ENCODE measurements at regions not wholly inside any gene's neighbourhood (a gene's known extent, or its start where the extent isn't known, plus 50 kb on each side); places are given as distances from the start of the nearest gene placed in this dataset.

DNA sequence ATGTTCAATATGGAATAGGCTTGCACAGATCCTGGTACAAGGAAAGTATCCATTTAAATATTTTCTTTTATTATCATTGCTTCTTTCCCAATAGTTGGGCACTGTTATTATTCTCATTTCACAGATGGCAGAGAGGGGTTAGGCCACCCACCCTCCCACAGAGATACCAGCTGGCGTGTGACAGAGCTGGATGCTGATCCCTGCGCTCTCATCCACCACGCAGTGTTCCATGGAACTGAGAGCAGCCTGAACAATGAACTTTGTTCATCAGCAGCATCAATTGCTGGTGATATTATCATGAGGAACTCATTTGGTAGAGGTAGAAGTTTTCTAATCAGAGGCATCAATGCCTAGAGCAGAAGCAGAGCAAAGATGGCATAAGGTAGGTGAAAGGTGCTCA, 227.9 kb downstream of the ESM1 start:
- H3K9ac ChIP-seq (ENCODE audit: low read length) = no peak overlapping the region
- TF ChIP-seq, protein P1, sequence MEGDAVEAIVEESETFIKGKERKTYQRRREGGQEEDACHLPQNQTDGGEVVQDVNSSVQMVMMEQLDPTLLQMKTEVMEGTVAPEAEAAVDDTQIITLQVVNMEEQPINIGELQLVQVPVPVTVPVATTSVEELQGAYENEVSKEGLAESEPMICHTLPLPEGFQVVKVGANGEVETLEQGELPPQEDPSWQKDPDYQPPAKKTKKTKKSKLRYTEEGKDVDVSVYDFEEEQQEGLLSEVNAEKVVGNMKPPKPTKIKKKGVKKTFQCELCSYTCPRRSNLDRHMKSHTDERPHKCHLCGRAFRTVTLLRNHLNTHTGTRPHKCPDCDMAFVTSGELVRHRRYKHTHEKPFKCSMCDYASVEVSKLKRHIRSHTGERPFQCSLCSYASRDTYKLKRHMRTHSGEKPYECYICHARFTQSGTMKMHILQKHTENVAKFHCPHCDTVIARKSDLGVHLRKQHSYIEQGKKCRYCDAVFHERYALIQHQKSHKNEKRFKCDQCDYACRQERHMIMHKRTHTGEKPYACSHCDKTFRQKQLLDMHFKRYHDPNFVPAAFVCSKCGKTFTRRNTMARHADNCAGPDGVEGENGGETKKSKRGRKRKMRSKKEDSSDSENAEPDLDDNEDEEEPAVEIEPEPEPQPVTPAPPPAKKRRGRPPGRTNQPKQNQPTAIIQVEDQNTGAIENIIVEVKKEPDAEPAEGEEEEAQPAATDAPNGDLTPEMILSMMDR (conservative IDR thresholded peaks at IDR 0.05; ENCODE audit: low read depth, low read length) = no peak
- no peak for TF ChIP-seq EZH2phosphoT487 (IDR thresholded peaks at IDR 0.05; ENCODE audit: borderline replicate concordance, low read length)
- TF ChIP-seq EZH2 (IDR thresholded peaks at IDR 0.05; ENCODE audit: low read length, unreplicated experiment) = no peak
- no peaks in the 10 kb centered on the region for H3K9me2 ChIP-seq (replicated peaks; ENCODE audit: low read length)
- H3K79me2 ChIP-seq (ENCODE audit: low read length) = no peaks in the 10 kb centered on the region
- no peaks in the 10 kb centered on the region for H3K27me3 ChIP-seq (ENCODE audit: low read length)
- H4K20me1 ChIP-seq (ENCODE audit: low read length) = no peaks in the 10 kb centered on the region
- H3F3A ChIP-seq (ENCODE audit: low read length, unreplicated experiment) = no peaks in the 10 kb centered on the region
- no peak overlapping the region for H3K27ac ChIP-seq (ENCODE audit: low read length)
- H3K4me3 ChIP-seq (ENCODE audit: low read length) = no peak overlapping the region
- no peak overlapping the region for H2AFZ ChIP-seq (ENCODE audit: low read length)
- DNase-seq (no peak), ATAC-seq (no peak)
- no peaks in the 10 kb centered on the region for H3K9me3 ChIP-seq (ENCODE audit: low read length)
- intact Hi-C loops (cut with micrococcal nuclease) = no loop called here
- no peaks in the 10 kb centered on the region for H3K36me3 ChIP-seq (ENCODE audit: low read depth, low read length)
- BruUV-seq (replicated peaks) = no TSS peak
- POLR2A ChIA-PET (ENCODE audit: unreplicated experiment) = no interaction called here
- peaks cover 4% of the 10 kb centered on the region for H3K4me1 ChIP-seq (ENCODE audit: insufficient read depth, low read length)
- CTCF ChIA-PET = no interaction called here
- no peak overlapping the region for H3K4me2 ChIP-seq (ENCODE audit: low read length)

DNA sequence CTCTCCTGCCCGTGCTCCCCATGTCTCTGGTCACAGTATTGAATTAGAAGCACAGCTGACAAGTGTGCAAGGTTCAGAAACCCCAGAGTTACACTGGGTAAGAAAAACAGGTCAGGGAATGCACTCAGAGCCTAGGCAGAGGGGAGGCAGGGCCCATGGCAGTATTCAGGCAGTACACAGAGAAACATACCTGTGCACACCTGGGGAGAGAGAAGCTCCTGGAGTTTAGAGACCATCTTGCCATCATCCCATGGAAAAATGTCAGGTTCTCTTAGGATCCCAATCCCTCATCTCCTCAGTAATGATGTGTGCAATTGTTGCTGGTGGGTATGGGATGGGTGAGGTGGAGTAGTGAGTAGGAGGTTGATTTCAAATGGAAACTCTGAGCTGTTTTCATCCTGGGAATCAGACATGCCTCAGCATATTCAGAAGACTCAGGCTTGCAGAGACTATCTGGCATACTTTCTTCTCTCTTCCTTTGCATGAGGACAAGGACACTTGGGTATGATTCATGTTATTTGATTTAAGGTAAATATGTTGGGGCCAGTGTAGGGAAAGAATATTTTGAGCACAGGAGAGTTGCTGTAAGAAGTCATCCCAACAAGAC, 228.5 kb downstream of the ESM1 start:
- ATAC-seq (no peak), DNase-seq (no peak)
- no peak overlapping the region for H3K4me3 ChIP-seq (ENCODE audit: low read length)
- TF ChIP-seq EZH2phosphoT487 (IDR thresholded peaks at IDR 0.05; ENCODE audit: borderline replicate concordance, low read length) (no peak), EZH2 (IDR thresholded peaks at IDR 0.05; ENCODE audit: low read length, unreplicated experiment) (no peak)
- TF ChIP-seq, protein P1 (conservative IDR thresholded peaks at IDR 0.05; ENCODE audit: low read depth, low read length) = no peak
- no peak overlapping the region for H3K4me2 ChIP-seq (ENCODE audit: low read length)
- H4K20me1 ChIP-seq (ENCODE audit: low read length) = no peaks in the 10 kb centered on the region
- H3K27ac ChIP-seq (ENCODE audit: low read length) = no peak overlapping the region
- no TSS peak for BruUV-seq (replicated peaks)
- H3K36me3 ChIP-seq (ENCODE audit: low read depth, low read length) = no peaks in the 10 kb centered on the region
- H3K79me2 ChIP-seq (ENCODE audit: low read length) = no peaks in the 10 kb centered on the region
- ChIA-PET POLR2A (ENCODE audit: unreplicated experiment) (no interaction called here), CTCF (no interaction called here)
- H3K9ac ChIP-seq (ENCODE audit: low read length) = no peak overlapping the region
- H2AFZ ChIP-seq (ENCODE audit: low read length) = no peak overlapping the region
- peaks cover 4% of the 10 kb centered on the region for H3K4me1 ChIP-seq (ENCODE audit: insufficient read depth, low read length)
- H3K9me2 ChIP-seq (replicated peaks; ENCODE audit: low read length) = no peaks in the 10 kb centered on the region
- H3K27me3 ChIP-seq (ENCODE audit: low read length) = no peaks in the 10 kb centered on the region
- no peaks in the 10 kb centered on the region for H3F3A ChIP-seq (ENCODE audit: low read length, unreplicated experiment)
- no peaks in the 10 kb centered on the region for H3K9me3 ChIP-seq (ENCODE audit: low read length)
- intact Hi-C loops (cut with micrococcal nuclease) = no loop called here

DNA sequence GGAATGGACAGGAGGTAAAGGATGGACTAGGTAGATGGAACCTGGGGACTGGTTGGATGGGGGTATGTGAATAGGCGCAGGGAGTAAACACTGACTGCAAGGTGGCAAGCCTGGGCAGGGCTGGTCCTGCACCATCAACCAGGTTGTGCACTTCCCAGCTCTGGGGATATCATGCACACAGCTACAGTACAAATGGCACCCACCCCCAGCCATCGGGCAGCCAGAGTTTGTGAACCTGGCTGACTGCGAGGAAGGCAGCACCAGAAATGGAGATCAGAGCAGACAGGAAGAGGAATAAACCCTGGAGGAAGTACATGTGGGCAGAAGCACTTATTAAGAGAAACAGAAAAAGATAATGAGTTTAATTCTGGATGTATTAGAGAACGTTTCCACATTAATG, 229.1 kb downstream of the ESM1 start:
- Histone ChIP-seq H3K9ac (ENCODE audit: low read length) (no peak overlapping the region), H3K9me2 (replicated peaks; ENCODE audit: low read length) (no peaks in the 10 kb centered on the region), H4K20me1 (ENCODE audit: low read length) (no peaks in the 10 kb centered on the region), H3K4me1 (ENCODE audit: insufficient read depth, low read length) (peaks cover 4% of the 10 kb centered on the region), H3K36me3 (ENCODE audit: low read depth, low read length) (no peaks in the 10 kb centered on the region), H2AFZ (ENCODE audit: low read length) (no peak overlapping the region), H3F3A (ENCODE audit: low read length, unreplicated experiment) (no peaks in the 10 kb centered on the region), H3K27ac (ENCODE audit: low read length) (no peak overlapping the region), H3K27me3 (ENCODE audit: low read length) (no peaks in the 10 kb centered on the region), H3K9me3 (ENCODE audit: low read length) (no peaks in the 10 kb centered on the region), H3K79me2 (ENCODE audit: low read length) (no peaks in the 10 kb centered on the region), H3K4me2 (ENCODE audit: low read length) (no peak overlapping the region), H3K4me3 (ENCODE audit: low read length) (no peak overlapping the region)
- no peak for ATAC-seq
- CTCF ChIA-PET = no interaction called here
- no peak for DNase-seq
- BruUV-seq (replicated peaks) = no TSS peak
- TF ChIP-seq EZH2 (IDR thresholded peaks at IDR 0.05; ENCODE audit: low read length, unreplicated experiment) (no peak), EZH2phosphoT487 (IDR thresholded peaks at IDR 0.05; ENCODE audit: borderline replicate concordance, low read length) (no peak)
- TF ChIP-seq, protein P1 (conservative IDR thresholded peaks at IDR 0.05; ENCODE audit: low read depth, low read length) = no peak
- intact Hi-C loops (cut with micrococcal nuclease) = no loop called here
- POLR2A ChIA-PET (ENCODE audit: unreplicated experiment) = no interaction called here
